ENCODE measurements at regions not wholly inside any gene's neighbourhood (a gene's known extent, or its start where the extent isn't known, plus 50 kb on each side); places are given as distances from the start of the nearest gene placed in this dataset.

DNA sequence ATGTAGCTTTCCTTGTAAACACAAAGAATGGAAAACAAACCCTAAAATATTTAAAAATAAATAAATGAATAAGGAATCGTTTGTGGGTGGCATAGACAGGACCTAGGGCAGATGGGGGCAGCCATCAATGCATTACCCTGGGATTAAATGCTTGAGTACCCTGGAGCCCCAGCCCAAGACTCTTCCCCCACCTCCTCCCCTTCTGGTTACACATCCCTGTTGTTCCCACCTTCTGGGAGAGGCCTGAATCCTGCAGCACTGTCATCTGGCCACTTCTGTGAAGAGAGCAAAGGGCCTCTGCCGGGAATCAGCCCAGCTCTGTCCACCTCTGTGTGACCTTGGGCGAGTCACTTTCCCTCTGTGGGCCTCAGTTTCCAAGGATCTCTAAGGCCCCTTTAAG is 61.6 kb upstream of the COL13A1 start:
- intact Hi-C loops (cut with micrococcal nuclease): no loop called here
- Mint-ChIP-seq H3K27me3 (peaks cover 5% of the 10 kb centered on the region), H3K36me3 (ENCODE audit: low read depth) (no peaks in the 10 kb centered on the region), H3K9me3 (no peaks in the 10 kb centered on the region), H3K4me1 (ENCODE audit: low read depth) (no peaks in the 10 kb centered on the region), H3K27ac (no peak overlapping the region), H3K4me3 (no peak overlapping the region)

- Mint-ChIP-seq H3K9me3 (no peaks in the 10 kb centered on the region), H3K4me1 (ENCODE audit: low read depth) (no peaks in the 10 kb centered on the region), H3K27ac (no peak overlapping the region), H3K4me3 (no peak overlapping the region), H3K36me3 (ENCODE audit: low read depth) (no peaks in the 10 kb centered on the region), H3K27me3 (peaks cover 5% of the 10 kb centered on the region)
- intact Hi-C loops (cut with micrococcal nuclease): no loop called here
These were observed 60.5 kb upstream of the COL13A1 start for GRCh38 chr10:69741252-69741651.

GRCh38 chr10:69741671-69742355 is 59.9 kb upstream of the COL13A1 start:
- no peaks in the 10 kb centered on the region for H3K4me1 Mint-ChIP-seq (ENCODE audit: low read depth)
- no peaks in the 10 kb centered on the region for H3K36me3 Mint-ChIP-seq (ENCODE audit: low read depth)
- intact Hi-C loops (cut with micrococcal nuclease): loop anchor here (2.0 kb wide), 1 partner anchor 173 kb away; no protein-coding TSS in a partner anchor
- peaks cover 7% of the 10 kb centered on the region for H3K27me3 Mint-ChIP-seq
- no peak overlapping the region for H3K4me3 Mint-ChIP-seq
- H3K27ac Mint-ChIP-seq: no peak overlapping the region
- H3K9me3 Mint-ChIP-seq: no peaks in the 10 kb centered on the region

- Mint-ChIP-seq H3K27me3 (peaks cover 6% of the 10 kb centered on the region), H3K27ac (no peak overlapping the region), H3K4me3 (no peak overlapping the region), H3K36me3 (ENCODE audit: low read depth) (no peaks in the 10 kb centered on the region), H3K4me1 (ENCODE audit: low read depth) (no peaks in the 10 kb centered on the region), H3K9me3 (no peaks in the 10 kb centered on the region)
- intact Hi-C loops (cut with micrococcal nuclease): loop anchor here (2.0 kb wide), 1 partner anchor 172 kb away; no protein-coding TSS in a partner anchor
These were observed 59.4 kb upstream of the COL13A1 start for GRCh38 chr10:69742356-69742695.

- Mint-ChIP-seq H3K4me3 (no peak overlapping the region), H3K27ac (no peak overlapping the region), H3K9me3 (no peaks in the 10 kb centered on the region), H3K4me1 (ENCODE audit: low read depth) (no peaks in the 10 kb centered on the region), H3K36me3 (ENCODE audit: low read depth) (no peaks in the 10 kb centered on the region), H3K27me3 (peaks cover 6% of the 10 kb centered on the region)
- intact Hi-C loops (cut with micrococcal nuclease): loop anchor here (2.0 kb wide), 1 partner anchor 172 kb away; no protein-coding TSS in a partner anchor
These were observed 58.6 kb upstream of the COL13A1 start for GRCh38 chr10:69742928-69743602.

- Mint-ChIP-seq H3K4me1 (ENCODE audit: low read depth) (no peaks in the 10 kb centered on the region), H3K27me3 (peaks cover 8% of the 10 kb centered on the region), H3K36me3 (ENCODE audit: low read depth) (no peaks in the 10 kb centered on the region), H3K27ac (no peak overlapping the region), H3K4me3 (no peak overlapping the region), H3K9me3 (no peaks in the 10 kb centered on the region)
- intact Hi-C loops (cut with micrococcal nuclease): no loop called here
These were observed 56.7 kb upstream of the COL13A1 start for GRCh38 chr10:69744971-69745370.

DNA sequence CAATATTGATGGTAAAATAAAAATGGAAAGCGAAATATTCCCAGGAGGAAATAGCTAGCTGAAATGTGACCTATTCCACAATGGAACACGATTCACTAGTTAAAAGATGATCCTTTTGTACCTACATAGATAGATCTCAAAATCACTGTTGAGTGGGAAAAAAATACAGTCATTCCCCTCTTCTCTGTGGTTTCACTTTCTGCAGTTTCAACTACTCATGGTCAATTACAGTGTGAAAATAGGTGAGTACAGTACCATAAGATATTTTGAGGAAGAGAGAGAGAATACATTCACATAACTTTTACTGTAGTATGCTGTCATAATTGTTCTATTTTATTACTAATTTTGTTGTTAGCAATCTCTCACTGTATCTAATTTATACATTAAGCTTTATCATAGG is 56.0 kb upstream of the COL13A1 start:
- Mint-ChIP-seq H3K36me3 (ENCODE audit: low read depth) (no peaks in the 10 kb centered on the region), H3K4me3 (no peak overlapping the region), H3K4me1 (ENCODE audit: low read depth) (no peaks in the 10 kb centered on the region), H3K27me3 (peaks cover 9% of the 10 kb centered on the region), H3K9me3 (no peaks in the 10 kb centered on the region), H3K27ac (no peak overlapping the region)
- intact Hi-C loops (cut with micrococcal nuclease): no loop called here

DNA sequence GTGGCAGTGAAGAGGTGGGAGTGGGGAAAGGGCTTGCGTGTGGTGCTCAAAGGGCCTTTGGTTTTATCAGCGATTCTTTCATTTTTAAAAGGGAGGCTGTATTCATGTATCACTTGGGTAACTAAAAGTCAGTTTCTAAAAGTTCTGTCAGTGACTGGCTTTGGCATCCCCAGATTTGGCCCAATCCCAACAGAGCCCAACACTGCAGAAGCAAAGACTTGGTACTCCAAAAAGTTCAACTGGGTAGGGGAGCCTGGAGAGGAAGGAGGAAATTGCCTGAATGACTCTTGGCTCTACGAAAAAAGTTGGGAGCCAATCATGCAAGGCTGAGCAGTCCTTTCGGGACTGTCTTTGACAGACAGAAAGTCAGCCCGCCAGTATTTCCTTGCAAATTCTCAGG is 54.5 kb upstream of the COL13A1 start:
- Mint-ChIP-seq H3K4me1 (ENCODE audit: low read depth) (no peaks in the 10 kb centered on the region), H3K27ac (no peak overlapping the region), H3K4me3 (no peak overlapping the region), H3K9me3 (no peaks in the 10 kb centered on the region), H3K27me3 (peaks cover 16% of the 10 kb centered on the region), H3K36me3 (ENCODE audit: low read depth) (no peaks in the 10 kb centered on the region)
- intact Hi-C loops (cut with micrococcal nuclease): no loop called here

- Mint-ChIP-seq H3K9me3 (no peaks in the 10 kb centered on the region), H3K4me1 (ENCODE audit: low read depth) (no peaks in the 10 kb centered on the region), H3K4me3 (no peak overlapping the region), H3K27me3 (peaks cover 21% of the 10 kb centered on the region), H3K36me3 (ENCODE audit: low read depth) (no peaks in the 10 kb centered on the region), H3K27ac (no peak overlapping the region)
- intact Hi-C loops (cut with micrococcal nuclease): no loop called here
These were observed 53.1 kb upstream of the COL13A1 start for GRCh38 chr10:69748621-69749020.

DNA sequence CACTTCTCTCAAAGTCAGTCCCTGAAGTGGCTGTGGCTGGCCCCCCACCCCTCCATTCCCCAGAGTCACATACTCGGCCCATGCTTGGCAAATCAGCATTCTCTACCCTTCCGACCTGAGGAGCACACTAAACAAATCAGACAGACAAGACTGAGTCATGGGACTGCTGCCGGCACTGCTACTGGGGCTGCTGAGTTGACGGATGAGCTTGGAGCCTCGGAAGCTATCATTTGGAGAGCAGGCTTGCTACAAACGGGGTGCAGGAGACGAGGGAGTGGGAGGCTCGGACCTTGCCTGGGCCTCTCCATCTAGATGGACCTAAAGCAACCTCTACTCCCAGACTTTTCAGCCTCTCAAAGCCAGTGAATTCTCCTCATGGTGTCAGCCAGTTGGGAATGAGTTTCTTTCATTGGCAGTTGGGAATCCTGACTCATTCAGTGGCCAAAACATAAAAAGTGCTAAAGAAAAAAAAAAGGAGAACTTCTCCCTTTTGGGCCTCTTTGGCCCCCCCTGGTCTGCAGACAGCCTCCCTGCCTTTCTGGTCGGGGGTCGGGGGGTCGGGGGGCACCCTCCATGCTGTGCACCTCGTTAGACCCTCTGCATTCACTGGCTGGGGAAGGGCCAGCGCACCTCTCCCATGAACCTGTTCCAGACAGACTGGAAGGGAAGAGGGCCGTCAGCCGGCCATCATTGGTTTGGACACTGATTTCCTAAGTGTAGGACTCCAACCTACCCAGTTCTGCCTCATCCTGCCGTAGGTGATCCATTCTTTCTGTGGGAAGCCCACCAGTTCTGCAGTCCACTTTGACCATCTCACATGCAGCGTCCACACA is 52.3 kb upstream of the COL13A1 start:
- H3K36me3 Mint-ChIP-seq (ENCODE audit: low read depth): no peaks in the 10 kb centered on the region
- intact Hi-C loops (cut with micrococcal nuclease): no loop called here
- H3K27ac Mint-ChIP-seq: no peak overlapping the region
- no peak overlapping the region for H3K4me3 Mint-ChIP-seq
- no peaks in the 10 kb centered on the region for H3K9me3 Mint-ChIP-seq
- no peaks in the 10 kb centered on the region for H3K4me1 Mint-ChIP-seq (ENCODE audit: low read depth)
- peaks cover 21% of the 10 kb centered on the region for H3K27me3 Mint-ChIP-seq

DNA sequence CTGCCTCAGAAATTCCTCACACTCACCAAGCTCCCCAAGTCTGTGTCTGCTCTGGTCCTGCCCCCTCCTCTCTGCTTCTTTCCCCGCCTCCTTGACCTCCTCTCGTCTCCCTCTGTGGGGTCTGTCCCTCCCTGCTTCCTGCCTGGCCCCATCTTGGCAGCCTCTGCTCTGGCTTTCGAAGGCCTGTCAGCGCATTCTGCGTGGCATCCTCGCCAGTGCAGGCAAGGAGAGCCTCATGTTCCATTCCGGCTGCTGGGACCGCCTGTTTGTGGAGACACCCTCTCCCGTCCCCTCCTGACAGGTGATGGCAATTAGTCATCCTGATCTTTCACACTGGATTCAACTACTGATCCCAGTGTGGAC is 51.7 kb upstream of the COL13A1 start:
- H3K9me3 Mint-ChIP-seq: no peaks in the 10 kb centered on the region
- intact Hi-C loops (cut with micrococcal nuclease): no loop called here
- H3K36me3 Mint-ChIP-seq (ENCODE audit: low read depth): no peaks in the 10 kb centered on the region
- no peak overlapping the region for H3K4me3 Mint-ChIP-seq
- H3K4me1 Mint-ChIP-seq (ENCODE audit: low read depth): no peaks in the 10 kb centered on the region
- no peak overlapping the region for H3K27ac Mint-ChIP-seq
- H3K27me3 Mint-ChIP-seq: peaks cover 19% of the 10 kb centered on the region

DNA sequence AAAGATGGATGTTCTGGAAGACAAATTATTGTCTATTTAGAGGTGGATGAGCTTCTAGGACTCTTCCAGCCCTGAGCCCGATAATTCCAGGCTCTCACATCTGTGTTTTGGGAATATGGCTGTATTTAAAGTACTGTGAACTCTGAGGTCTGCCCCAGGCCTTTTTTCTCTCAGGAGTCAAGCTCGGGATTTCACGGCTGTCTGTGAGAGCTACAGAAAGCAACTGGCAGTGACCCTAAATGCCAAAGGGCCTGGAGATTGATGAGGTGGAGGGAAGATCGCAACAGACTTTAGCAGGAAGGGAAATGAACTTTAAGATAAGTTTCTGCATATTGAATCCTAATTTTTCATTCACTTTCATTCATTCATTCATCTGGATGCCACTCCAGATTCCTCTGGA is 51.0 kb upstream of the COL13A1 start:
- H3K36me3 Mint-ChIP-seq (ENCODE audit: low read depth): no peaks in the 10 kb centered on the region
- H3K27ac Mint-ChIP-seq: no peak overlapping the region
- H3K27me3 Mint-ChIP-seq: peaks cover 19% of the 10 kb centered on the region
- H3K4me1 Mint-ChIP-seq (ENCODE audit: low read depth): no peaks in the 10 kb centered on the region
- intact Hi-C loops (cut with micrococcal nuclease): no loop called here
- H3K9me3 Mint-ChIP-seq: no peaks in the 10 kb centered on the region
- H3K4me3 Mint-ChIP-seq: no peak overlapping the region

- no peaks in the 10 kb centered on the region for H3K4me1 Mint-ChIP-seq (ENCODE audit: low read depth)
- peaks cover 19% of the 10 kb centered on the region for H3K27me3 Mint-ChIP-seq
These were observed 50.5 kb upstream of the COL13A1 start for GRCh38 chr10:69751214-69751613.

More at GRCh38 chr10:69751214-69751613, 50.5 kb upstream of the COL13A1 start:
- no peak overlapping the region for H3K4me3 Mint-ChIP-seq
- H3K36me3 Mint-ChIP-seq (ENCODE audit: low read depth): no peaks in the 10 kb centered on the region
- no peak overlapping the region for H3K27ac Mint-ChIP-seq
- intact Hi-C loops (cut with micrococcal nuclease): no loop called here
- no peaks in the 10 kb centered on the region for H3K9me3 Mint-ChIP-seq

Data from dendritic cell treated with granulocyte-macrophage colony-stimulating factor and Interleukin-4, amounts not matched to agents 40 ng/mL and 50 ng/mL, for 4 days (primary cell).